ACC112 (cell line): ENCODE measurements at regions not wholly inside any gene's neighbourhood (a gene's known extent, or its start where the extent isn't known, plus 50 kb on each side); places are given as distances from the start of the nearest gene placed in this dataset.

ENCODE experiments used
- H2AFZ ChIP-seq: fragments of 200-600 bp; sonication (generic); one replicate; pipeline ENCODE4 v1.6.0; 2017; ENCODE audit warnings: antibody characterized with exemption, low read length; ENCODE audit not compliant: unreplicated experiment
- H3K27ac ChIP-seq: fragments of 200-600 bp; sonication (generic); 2 replicates; pipeline ENCODE4 v1.5.1; 2014; ENCODE audit warnings: low read depth, mild to moderate bottlenecking, antibody characterized with exemption, low read length, moderate library complexity
- H3K27me3 ChIP-seq: fragments of 200-600 bp; sonication (generic); 2 replicates; pipeline ENCODE4 v1.6.1; 2014; ENCODE audit warnings: mild to moderate bottlenecking, antibody characterized with exemption, low read length, moderate library complexity, mixed read lengths; ENCODE audit not compliant: insufficient read depth
- H3K36me3 ChIP-seq: fragments of 200-600 bp; sonication (generic); 2 replicates; pipeline ENCODE4 v1.6.1; 2016; ENCODE audit warnings: mild to moderate bottlenecking, antibody characterized with exemption, low read length, moderate library complexity, mixed read lengths; ENCODE audit not compliant: insufficient read depth
- H3K4me1 ChIP-seq: fragments of 200-600 bp; sonication (generic); one replicate; pipeline ENCODE4 v1.6.1; 2016; ENCODE audit warnings: low read length, mixed read lengths; ENCODE audit not compliant: insufficient read depth, unreplicated experiment, control insufficient read depth
- H3K4me3 ChIP-seq: fragments of 200-600 bp; sonication (generic); 2 replicates; pipeline ENCODE4 v1.5.1; 2014; ENCODE audit warnings: mild to moderate bottlenecking, low read depth, low read length
- H3K79me2 ChIP-seq: fragments of 200-600 bp; sonication (generic); one replicate; pipeline ENCODE4 v1.6.0; 2016; ENCODE audit warnings: low read length; ENCODE audit not compliant: control insufficient read depth, unreplicated experiment, insufficient read depth

DNA sequence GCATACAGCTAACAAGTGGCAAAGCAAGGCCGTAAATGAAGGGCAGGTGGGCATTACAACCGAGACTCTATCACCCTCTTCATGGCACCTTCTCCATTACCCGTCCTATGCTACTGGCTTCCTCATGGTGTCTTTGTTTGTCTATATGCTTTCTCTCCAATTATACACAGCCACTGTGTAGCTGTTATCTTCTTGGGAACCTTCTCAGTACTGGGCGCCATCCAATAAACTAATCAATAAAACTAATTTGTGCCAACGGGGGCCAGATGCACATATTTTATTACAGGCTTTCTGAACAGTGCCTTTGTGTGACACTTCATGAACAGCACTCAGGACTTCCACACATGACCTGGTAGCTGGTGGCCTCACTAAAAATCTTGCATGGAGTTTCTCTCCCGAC is 149.8 kb upstream of the PCSK2 start:
- Histone ChIP-seq H3K4me1 (no peaks in the 10 kb centered on the region), H3K36me3 (no peaks in the 10 kb centered on the region), H3K27me3 (no peaks in the 10 kb centered on the region), H3K79me2 (no peaks in the 10 kb centered on the region), H3K4me3 (no peak overlapping the region), H3K27ac (no peak overlapping the region), H2AFZ (no peak overlapping the region)

DNA sequence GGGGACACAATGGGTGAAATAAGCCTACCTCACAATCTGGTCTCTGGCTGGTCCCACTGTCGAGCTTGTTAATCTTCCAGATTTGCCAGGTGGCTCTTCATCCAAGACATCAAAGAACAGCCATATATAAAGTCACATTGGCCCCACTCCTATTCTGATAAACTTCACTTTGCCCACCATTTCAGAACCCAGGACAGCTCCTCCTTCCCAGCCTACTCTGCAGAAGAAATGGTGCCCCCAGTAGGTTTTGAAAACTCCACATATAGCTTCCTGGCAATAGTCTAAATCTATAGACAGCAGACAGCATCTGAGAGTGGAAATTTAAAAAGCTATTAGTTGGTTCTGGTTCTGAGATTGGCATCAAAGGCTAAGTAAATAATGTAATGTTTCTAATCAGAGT is 143.1 kb upstream of the PCSK2 start:
- H3K27ac ChIP-seq = no peak overlapping the region
- H3K4me1 ChIP-seq = no peaks in the 10 kb centered on the region
- no peaks in the 10 kb centered on the region for H3K79me2 ChIP-seq

DNA sequence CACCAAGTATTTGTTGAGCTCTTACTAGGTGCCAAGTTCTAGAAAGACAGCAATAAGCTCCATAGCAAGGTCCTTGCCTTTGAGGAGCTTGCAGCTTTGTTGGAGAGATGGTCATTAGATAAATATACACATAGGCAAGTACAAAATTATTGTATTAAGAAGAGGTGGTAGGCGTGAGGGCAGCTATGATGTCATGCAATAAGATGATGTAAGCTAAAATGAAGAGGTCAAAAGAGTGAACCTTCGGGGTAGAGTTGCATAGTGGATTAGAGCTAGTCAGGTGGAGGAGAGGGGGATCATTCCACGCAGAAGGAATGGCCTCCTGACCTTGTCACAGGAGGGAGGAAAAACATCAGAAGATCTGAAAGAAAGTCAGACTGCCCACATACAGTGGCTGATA is 141.9 kb upstream of the PCSK2 start:
- Histone ChIP-seq H3K4me3 (no peak overlapping the region), H3K4me1 (no peaks in the 10 kb centered on the region), H3K79me2 (no peaks in the 10 kb centered on the region), H2AFZ (no peak overlapping the region), H3K27me3 (no peaks in the 10 kb centered on the region), H3K27ac (no peak overlapping the region), H3K36me3 (no peaks in the 10 kb centered on the region)

More for the DNA sequence above, 143.1 kb upstream of the PCSK2 start:
- H3K27me3 ChIP-seq = no peaks in the 10 kb centered on the region
- H3K36me3 ChIP-seq = no peaks in the 10 kb centered on the region
- H3K4me3 ChIP-seq = no peak overlapping the region
- no peak overlapping the region for H2AFZ ChIP-seq

DNA sequence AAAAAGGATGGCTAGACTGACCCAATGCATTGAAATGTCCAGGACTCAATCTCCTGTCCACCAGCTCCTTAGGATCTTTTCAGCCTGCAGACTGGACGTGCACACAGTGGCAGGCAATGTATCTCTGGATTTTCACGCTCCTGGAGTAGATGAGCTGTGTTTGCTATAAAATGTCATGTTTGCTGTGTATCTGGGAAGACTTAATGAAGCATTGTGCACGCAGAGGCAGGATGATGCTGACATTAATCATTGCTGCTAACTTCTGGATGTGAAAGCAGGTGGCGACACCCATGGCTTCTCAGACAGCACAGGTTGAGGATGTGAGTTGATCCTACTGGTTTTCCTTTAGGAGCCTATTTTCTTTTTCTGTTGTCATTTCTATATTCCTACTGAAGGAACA is 133.1 kb upstream of the PCSK2 start:
- Histone ChIP-seq H3K36me3 (no peaks in the 10 kb centered on the region), H3K27ac (no peak overlapping the region), H3K4me3 (no peak overlapping the region), H3K79me2 (no peaks in the 10 kb centered on the region), H2AFZ (no peak overlapping the region), H3K27me3 (no peaks in the 10 kb centered on the region), H3K4me1 (no peaks in the 10 kb centered on the region)

DNA sequence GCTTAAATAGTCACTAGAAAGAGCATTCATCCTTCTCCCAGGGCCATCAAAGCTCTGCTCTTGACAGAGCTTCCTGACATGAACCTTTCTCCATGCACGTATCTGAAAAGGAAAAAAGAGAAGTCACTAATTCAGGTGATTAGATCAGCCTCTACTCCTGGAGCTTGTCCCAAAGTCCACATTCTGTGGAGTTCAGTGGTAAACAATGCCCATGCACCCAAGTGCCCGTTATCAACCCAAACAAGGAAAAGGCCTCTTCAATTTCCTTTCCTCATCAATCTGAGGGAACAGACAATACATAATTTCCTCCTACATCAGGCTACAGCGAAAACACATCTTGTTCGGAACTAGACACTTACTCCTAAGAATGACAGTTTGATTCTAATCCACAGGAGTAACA is 129.2 kb upstream of the PCSK2 start:
- Histone ChIP-seq H3K79me2 (no peaks in the 10 kb centered on the region), H3K27me3 (no peaks in the 10 kb centered on the region), H3K4me3 (no peak overlapping the region)

DNA sequence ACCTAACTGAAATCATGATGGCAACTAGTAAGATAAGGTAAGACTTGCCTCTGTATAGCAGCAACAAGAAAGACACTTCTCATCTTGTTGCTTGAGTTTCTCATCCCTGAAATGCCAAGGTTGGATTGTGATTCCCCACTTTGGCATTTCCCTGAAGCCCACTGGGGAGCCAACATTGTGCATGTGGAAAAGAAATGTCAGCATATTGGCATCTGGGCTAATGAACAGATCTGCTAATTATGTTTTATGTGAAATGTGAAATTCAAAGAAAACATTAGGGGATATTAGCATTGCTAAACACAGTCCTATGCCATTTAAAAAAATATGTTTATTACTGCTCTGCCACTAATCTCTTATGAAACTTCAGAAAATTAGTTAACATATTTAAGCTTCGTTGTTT is 126.3 kb upstream of the PCSK2 start:
- Histone ChIP-seq H3K36me3 (no peaks in the 10 kb centered on the region), H3K27me3 (no peaks in the 10 kb centered on the region), H2AFZ (no peak overlapping the region), H3K4me1 (no peaks in the 10 kb centered on the region), H3K79me2 (no peaks in the 10 kb centered on the region), H3K27ac (no peak overlapping the region), H3K4me3 (no peak overlapping the region)

More for the DNA sequence above, 129.2 kb upstream of the PCSK2 start:
- no peak overlapping the region for H3K27ac ChIP-seq
- no peaks in the 10 kb centered on the region for H3K4me1 ChIP-seq
- H3K36me3 ChIP-seq = no peaks in the 10 kb centered on the region
- no peak overlapping the region for H2AFZ ChIP-seq

DNA sequence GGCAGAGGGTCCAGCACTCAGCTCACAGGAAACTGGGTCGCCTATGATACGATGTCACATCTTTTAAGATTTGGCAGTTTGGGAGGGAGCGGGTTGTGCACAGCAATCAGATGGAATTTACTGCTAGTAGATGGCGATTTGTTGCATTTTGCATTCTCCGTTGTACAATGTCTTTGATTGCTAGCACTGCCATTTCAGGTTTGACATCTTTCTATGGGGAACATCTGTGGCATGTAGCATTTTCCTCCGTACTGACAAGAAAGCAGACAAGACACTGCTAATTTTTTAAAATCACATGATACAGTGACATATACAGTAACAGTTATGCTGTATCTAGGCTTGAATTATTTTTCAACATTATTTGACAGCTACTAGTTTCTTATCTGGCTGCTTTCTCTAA is 119.7 kb upstream of the PCSK2 start:
- H3K4me1 ChIP-seq = no peaks in the 10 kb centered on the region
- no peak overlapping the region for H3K27ac ChIP-seq
- no peak overlapping the region for H3K4me3 ChIP-seq
- no peaks in the 10 kb centered on the region for H3K79me2 ChIP-seq
- H3K27me3 ChIP-seq = no peaks in the 10 kb centered on the region
- no peak overlapping the region for H2AFZ ChIP-seq
- no peaks in the 10 kb centered on the region for H3K36me3 ChIP-seq

DNA sequence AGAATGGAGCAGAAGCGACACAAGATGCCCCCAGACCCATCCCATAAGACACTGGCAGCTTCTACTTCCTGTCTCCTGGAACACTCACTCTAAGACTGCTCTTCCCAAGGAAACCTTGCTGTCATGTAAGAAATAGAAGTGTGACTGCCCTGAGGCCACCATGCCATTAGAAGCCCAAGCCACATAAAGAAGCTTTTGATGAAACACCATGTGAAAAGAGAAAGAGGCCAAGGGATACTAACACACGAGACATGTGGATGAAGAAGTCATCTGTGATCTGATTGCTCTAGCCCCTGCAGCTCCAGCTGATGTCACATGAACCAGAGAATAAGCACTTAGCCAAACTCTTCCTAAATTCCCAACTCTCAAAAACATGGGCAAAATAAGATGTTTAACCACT is 117.9 kb upstream of the PCSK2 start:
- no peaks in the 10 kb centered on the region for H3K27me3 ChIP-seq
- H3K27ac ChIP-seq = no peak overlapping the region
- H3K79me2 ChIP-seq = no peaks in the 10 kb centered on the region
- H3K4me1 ChIP-seq = no peaks in the 10 kb centered on the region
- H2AFZ ChIP-seq = no peak overlapping the region
- H3K36me3 ChIP-seq = no peaks in the 10 kb centered on the region
- no peak overlapping the region for H3K4me3 ChIP-seq

DNA sequence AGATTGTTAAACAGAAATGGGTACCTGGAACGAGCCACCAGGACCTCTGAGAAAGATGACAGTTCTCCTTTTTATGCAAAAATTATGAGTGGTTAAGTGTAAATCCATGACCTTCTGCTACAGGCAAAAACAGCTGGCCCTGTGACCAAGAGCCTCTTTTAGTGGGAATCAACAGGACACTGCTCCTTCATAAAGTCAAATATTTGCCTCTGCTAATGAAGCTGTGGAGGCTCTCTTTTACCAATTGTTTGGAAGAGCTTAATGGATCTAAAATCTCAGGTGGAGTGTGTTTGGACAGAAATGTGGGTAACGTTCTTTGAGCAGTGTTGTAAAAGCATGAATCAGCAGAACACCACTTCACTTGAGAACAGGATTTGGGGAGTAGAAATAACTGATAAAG is 117.5 kb upstream of the PCSK2 start:
- H3K4me1 ChIP-seq = no peaks in the 10 kb centered on the region
- H3K79me2 ChIP-seq = no peaks in the 10 kb centered on the region
- H3K27ac ChIP-seq = no peak overlapping the region
- no peaks in the 10 kb centered on the region for H3K36me3 ChIP-seq
- no peak overlapping the region for H2AFZ ChIP-seq
- no peaks in the 10 kb centered on the region for H3K27me3 ChIP-seq
- H3K4me3 ChIP-seq = no peak overlapping the region

DNA sequence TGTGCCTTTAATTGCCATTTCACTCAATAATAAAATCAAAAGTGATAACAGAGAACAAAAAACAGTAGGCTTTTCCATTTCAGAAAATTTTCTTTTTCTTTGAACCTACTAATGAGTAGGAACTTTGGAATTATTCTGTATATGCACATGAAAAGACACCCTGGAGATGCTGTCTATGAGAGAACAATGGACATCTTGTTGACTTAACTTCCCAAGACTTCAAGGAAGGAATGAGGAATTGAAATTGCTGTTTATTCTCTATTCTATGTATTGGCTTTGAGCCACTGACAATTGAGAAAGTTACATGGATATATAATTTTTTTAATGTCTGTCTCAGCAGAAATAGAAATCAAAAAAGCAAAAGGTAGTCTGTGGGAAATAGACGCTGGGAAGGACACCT is 98.6 kb upstream of the PCSK2 start:
- no peak overlapping the region for H3K27ac ChIP-seq
- no peak overlapping the region for H3K4me3 ChIP-seq
- no peak overlapping the region for H2AFZ ChIP-seq
- no peaks in the 10 kb centered on the region for H3K36me3 ChIP-seq
- no peaks in the 10 kb centered on the region for H3K79me2 ChIP-seq
- H3K4me1 ChIP-seq = no peaks in the 10 kb centered on the region
- H3K27me3 ChIP-seq = no peaks in the 10 kb centered on the region

DNA sequence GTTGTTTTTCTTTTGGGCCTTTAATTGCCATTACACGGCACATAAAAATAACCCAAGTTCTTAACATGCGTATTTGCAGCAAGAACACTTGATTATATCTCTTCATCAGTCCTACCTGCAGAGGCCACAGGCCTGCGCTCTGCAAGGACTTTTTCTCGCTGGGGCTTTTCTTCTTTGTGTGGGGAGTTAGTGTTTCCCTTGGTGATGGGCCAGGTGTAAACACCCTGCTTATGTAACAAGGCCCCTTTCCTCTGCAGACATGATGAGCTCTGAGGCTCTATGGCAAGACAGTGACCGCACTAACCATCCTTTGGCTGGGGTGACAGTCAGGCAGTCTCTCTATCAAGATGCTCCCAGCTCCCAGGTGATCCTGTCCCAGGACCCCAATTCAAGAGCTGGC is 97.8 kb upstream of the PCSK2 start:
- Histone ChIP-seq H3K27me3 (no peaks in the 10 kb centered on the region), H3K79me2 (no peaks in the 10 kb centered on the region), H3K4me3 (no peak overlapping the region), H3K4me1 (no peaks in the 10 kb centered on the region), H3K36me3 (no peaks in the 10 kb centered on the region), H3K27ac (no peak overlapping the region), H2AFZ (no peak overlapping the region)

DNA sequence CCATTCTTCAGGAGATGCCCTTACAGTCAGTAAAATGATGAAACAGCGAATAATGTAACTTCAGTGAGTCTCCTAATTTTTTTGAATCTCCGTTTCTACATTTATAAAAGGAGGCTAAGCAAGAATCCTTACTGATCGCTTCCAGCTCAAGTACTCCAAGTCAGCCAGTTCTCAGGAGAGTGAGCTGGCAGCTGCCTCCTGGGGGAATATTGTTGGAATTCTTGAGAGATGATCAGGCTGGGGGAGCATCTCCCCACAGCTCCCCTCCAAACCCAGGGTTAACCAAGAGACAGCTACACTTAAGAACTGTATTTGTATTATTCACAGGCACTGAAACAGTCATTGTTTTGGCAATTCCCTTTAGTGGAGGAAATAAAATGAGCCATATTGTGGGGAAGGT is 89.1 kb upstream of the PCSK2 start:
- Histone ChIP-seq H3K4me3 (no peak overlapping the region), H3K27me3 (no peaks in the 10 kb centered on the region), H3K4me1 (no peaks in the 10 kb centered on the region), H3K27ac (no peak overlapping the region), H2AFZ (no peak overlapping the region), H3K79me2 (no peaks in the 10 kb centered on the region), H3K36me3 (no peaks in the 10 kb centered on the region)
